ENCODE measurements at regions not wholly inside any gene's neighbourhood (a gene's known extent, or its start where the extent isn't known, plus 50 kb on each side); places are given as distances from the start of the nearest gene placed in this dataset.

- TF ChIP-seq, protein P1, sequence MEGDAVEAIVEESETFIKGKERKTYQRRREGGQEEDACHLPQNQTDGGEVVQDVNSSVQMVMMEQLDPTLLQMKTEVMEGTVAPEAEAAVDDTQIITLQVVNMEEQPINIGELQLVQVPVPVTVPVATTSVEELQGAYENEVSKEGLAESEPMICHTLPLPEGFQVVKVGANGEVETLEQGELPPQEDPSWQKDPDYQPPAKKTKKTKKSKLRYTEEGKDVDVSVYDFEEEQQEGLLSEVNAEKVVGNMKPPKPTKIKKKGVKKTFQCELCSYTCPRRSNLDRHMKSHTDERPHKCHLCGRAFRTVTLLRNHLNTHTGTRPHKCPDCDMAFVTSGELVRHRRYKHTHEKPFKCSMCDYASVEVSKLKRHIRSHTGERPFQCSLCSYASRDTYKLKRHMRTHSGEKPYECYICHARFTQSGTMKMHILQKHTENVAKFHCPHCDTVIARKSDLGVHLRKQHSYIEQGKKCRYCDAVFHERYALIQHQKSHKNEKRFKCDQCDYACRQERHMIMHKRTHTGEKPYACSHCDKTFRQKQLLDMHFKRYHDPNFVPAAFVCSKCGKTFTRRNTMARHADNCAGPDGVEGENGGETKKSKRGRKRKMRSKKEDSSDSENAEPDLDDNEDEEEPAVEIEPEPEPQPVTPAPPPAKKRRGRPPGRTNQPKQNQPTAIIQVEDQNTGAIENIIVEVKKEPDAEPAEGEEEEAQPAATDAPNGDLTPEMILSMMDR (conservative IDR thresholded peaks at IDR 0.05 in 1 of 2, IDR thresholded peaks at IDR 0.05 in 1 of 2; ENCODE audit: low read depth in 1 of 2, low read length in 2 of 2): no peak
- no peak for TF ChIP-seq EZH2 (IDR thresholded peaks at IDR 0.05; ENCODE audit: low read length, missing control alignments)
Observed at GRCh38 chr2:239606741-239607516, 206.1 kb upstream of the HDAC4 start.
